ENCODE measurements at regions not wholly inside any gene's neighbourhood (a gene's known extent, or its start where the extent isn't known, plus 50 kb on each side); places are given as distances from the start of the nearest gene placed in this dataset.
"Not testable (repeated sequence)": the region's sequence is repeated elsewhere in the genome, so short reads cannot be mapped to it uniquely, and the experiment has no call there.

DNA sequence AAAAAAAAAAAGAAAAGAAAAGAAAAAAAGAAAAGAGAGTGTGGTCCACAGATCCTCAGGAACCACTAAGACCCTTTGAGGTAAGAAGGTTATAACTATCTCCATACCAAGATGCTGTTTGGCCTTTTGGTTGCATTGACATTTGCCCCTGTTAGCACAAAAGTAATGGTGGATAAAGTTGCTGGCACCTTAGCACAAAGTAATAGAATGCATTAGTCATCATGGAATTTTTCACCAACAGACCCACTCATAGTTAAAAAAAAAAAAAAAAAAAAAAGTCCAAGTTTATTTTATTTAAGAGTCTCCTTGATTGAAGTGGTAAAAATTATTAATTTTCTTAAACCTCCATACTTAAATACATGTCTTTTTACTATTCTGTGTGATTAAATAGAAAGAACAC lies 78.4 kb upstream of the RBPJ start:
- no peak overlapping the region for H3K4me3 Mint-ChIP-seq

DNA sequence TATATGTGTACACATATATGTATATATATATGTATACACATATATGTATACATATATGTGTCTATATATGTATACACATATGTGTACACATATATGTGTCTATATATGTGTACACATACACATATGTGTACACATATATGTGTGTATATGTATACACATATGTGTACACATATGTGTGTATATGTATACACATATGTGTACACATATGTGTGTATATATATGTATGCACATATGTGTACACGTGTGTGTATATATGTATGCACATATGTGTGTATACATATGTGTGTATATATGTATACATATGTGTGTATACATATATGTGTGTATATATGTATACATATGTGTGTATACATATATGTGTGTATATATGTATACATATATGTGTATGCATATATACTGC lies 76.7 kb upstream of the RBPJ start:
- not testable (repeated sequence) for H3K27ac Mint-ChIP-seq; H3K36me3 Mint-ChIP-seq (ENCODE audit: low read depth); DNase-seq; ATAC-seq; H3K9me3 ChIP-seq (ENCODE audit: control insufficient read depth, low read length, poor library complexity, severe bottlenecking); H3K4me3 Mint-ChIP-seq; H3K4me1 Mint-ChIP-seq; H3K27me3 Mint-ChIP-seq

More for the DNA sequence above, 78.4 kb upstream of the RBPJ start:
- no peak for DNase-seq
- peaks cover 10% of the 10 kb centered on the region for H3K27me3 Mint-ChIP-seq
- no peak for ATAC-seq
- H3K27ac Mint-ChIP-seq: no peak overlapping the region
- peaks cover 3% of the 10 kb centered on the region for H3K4me1 Mint-ChIP-seq
- H3K36me3 Mint-ChIP-seq (ENCODE audit: low read depth): peaks cover 2% of the 10 kb centered on the region
- no peaks in the 10 kb centered on the region for H3K9me3 ChIP-seq (ENCODE audit: control insufficient read depth, low read length, poor library complexity, severe bottlenecking)

DNA sequence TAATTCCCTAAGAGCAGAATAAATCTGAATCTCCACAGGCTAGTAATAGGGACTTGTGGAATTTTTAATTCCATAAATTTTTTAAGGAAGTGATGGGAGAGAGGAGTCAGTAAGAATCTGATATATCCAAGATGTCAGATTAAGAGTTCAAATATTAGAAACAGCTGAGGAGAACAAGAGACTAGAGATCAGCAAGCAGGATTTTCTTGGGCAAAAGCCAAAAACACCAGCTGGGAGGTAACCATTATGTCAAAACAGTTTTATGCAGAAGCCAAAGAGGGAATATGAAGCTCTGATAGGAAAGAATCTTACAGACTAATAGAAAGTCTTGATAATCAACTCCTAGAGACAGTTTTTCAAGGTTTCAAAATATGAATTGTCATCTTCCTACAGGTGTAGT lies 72.2 kb upstream of the RBPJ start:
- Mint-ChIP-seq H3K36me3 (ENCODE audit: low read depth) (no peaks in the 10 kb centered on the region), H3K4me3 (no peak overlapping the region), H3K4me1 (no peaks in the 10 kb centered on the region), H3K27ac (no peak overlapping the region), H3K27me3 (no peaks in the 10 kb centered on the region)
- ATAC-seq (no peak), DNase-seq (no peak)
- H3K9me3 ChIP-seq (ENCODE audit: control insufficient read depth, low read length, poor library complexity, severe bottlenecking): no peaks in the 10 kb centered on the region

DNA sequence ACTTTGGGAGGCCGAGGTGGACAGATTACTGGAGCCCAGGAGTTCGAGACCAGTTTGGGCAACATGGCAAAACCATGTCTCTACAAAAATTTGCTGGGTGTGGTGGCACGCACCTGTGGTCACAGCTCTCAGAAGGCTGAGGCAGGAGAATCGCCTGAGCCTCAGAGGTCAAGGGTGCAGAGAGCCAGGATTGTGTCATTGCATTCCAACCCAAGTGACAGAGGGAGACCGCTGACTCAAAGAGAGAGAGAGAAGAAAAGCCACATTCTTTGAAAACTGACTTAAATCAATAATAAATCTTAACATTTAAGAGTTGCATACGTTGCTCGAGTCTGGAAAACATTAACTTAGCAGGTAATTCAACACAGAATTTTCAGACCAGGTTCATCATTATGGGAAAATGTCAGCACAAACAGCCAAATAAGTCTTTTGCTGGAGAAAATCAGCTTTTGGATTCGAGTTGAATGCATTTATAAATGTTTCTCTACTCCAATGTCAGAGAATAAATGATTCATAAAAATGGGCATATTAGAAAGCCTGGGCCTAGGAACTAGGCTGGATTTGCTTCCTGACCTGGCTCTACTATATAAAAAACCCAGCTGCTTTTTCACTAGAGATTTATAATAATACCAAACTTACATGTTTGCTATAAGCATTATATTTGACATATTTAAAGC lies 68.3 kb upstream of the RBPJ start:
- no peak overlapping the region for H3K4me3 Mint-ChIP-seq
- no peaks in the 10 kb centered on the region for H3K27me3 Mint-ChIP-seq
- H3K27ac Mint-ChIP-seq: no peak overlapping the region
- no peaks in the 10 kb centered on the region for H3K36me3 Mint-ChIP-seq (ENCODE audit: low read depth)
- peaks cover 2% of the 10 kb centered on the region for H3K4me1 Mint-ChIP-seq
- DNase-seq: no peak
- ATAC-seq: no peak
- H3K9me3 ChIP-seq (ENCODE audit: control insufficient read depth, low read length, poor library complexity, severe bottlenecking): no peaks in the 10 kb centered on the region

DNA sequence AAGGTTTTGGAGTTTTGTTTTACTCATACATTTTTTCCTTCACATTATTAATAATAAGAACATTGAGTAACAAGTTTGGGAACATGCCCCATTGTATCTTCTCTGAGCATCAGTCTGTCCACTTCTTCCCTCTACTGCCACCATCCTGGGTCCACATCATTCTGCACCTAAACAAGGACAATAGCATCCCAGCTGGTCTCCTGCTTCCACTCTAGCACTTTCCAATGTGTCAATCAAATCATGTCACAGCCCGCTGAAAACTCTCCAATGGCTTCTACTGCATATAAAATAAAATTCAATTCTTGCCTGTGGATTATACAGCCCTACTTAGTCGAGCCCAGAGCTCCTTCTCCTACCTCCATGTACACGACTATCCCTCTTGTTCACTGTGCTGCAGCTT lies 66.8 kb upstream of the RBPJ start:
- H3K27ac Mint-ChIP-seq: no peak overlapping the region
- no peak for DNase-seq
- no peak overlapping the region for H3K4me3 Mint-ChIP-seq
- H3K36me3 Mint-ChIP-seq (ENCODE audit: low read depth): no peaks in the 10 kb centered on the region
- H3K9me3 ChIP-seq (ENCODE audit: control insufficient read depth, low read length, poor library complexity, severe bottlenecking): no peaks in the 10 kb centered on the region
- peaks cover 2% of the 10 kb centered on the region for H3K4me1 Mint-ChIP-seq
- H3K27me3 Mint-ChIP-seq: no peaks in the 10 kb centered on the region
- no peak for ATAC-seq

DNA sequence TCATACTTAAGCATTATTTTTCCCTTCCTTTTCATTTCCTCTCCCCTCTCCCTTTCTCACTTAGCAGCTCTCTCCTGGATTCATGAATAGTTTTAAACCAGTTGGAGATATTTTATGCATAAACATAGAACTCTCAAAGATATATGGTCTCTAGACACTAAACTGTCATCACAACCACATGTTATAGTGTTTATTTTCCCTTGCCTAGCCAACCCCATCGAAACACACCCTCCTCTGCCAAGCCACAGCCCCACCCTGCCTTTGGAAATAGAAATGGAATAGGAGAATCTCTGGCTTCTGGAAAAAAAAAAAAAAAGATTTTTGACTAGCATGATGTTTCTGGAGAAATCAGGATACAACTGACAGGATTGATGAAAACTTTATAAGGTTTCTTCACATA lies 64.8 kb upstream of the RBPJ start:
- Mint-ChIP-seq H3K27me3 (no peaks in the 10 kb centered on the region), H3K4me3 (no peak overlapping the region), H3K27ac (no peak overlapping the region), H3K4me1 (peaks cover 4% of the 10 kb centered on the region), H3K36me3 (ENCODE audit: low read depth) (no peaks in the 10 kb centered on the region)
- H3K9me3 ChIP-seq (ENCODE audit: control insufficient read depth, low read length, poor library complexity, severe bottlenecking): no peaks in the 10 kb centered on the region
- DNase-seq (no peak), ATAC-seq (no peak)

DNA sequence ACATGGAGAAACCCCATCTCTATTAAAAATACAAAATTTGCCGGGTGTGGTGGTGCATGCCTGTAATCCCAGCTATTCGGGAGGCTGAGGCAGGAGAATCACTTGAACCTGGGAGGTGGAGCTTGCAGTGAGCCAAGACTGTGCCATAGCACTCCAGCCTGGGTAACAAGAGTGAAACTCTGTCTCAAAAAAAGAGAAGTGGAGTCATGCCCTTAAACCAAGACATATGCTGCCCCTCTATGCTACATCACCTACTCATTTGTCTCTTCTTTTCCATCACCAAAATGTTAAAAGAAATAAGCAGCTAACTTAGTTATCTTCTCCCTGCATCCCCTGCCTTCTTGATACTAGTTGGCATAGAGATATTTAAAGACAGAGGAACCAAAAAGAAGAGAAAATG lies 63.4 kb upstream of the RBPJ start:
- H3K27me3 Mint-ChIP-seq; DNase-seq; ATAC-seq; H3K4me1 Mint-ChIP-seq; H3K27ac Mint-ChIP-seq; H3K9me3 ChIP-seq (ENCODE audit: control insufficient read depth, low read length, poor library complexity, severe bottlenecking); H3K4me3 Mint-ChIP-seq; H3K36me3 Mint-ChIP-seq (ENCODE audit: low read depth): not testable (repeated sequence)

DNA sequence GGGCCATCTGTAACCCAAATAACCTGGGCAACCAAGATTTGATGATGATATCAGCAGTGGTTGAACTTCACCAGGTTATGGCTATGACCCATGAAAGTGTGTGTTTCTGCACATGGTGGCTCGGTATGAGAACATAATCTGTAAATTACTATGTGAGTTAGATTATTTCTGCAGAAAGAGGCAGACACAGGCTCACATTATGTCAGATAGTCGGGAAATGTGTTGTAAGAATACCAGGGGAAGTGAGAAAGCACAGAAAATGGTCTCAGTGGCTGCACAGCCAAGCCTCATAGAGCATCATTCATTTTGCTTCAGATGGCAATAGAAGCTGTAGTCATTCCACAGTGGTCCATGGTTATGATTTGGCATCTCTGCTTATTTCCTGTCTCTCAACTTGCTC lies 63.0 kb upstream of the RBPJ start:
- ATAC-seq: no peak
- no peak overlapping the region for H3K4me3 Mint-ChIP-seq

DNA sequence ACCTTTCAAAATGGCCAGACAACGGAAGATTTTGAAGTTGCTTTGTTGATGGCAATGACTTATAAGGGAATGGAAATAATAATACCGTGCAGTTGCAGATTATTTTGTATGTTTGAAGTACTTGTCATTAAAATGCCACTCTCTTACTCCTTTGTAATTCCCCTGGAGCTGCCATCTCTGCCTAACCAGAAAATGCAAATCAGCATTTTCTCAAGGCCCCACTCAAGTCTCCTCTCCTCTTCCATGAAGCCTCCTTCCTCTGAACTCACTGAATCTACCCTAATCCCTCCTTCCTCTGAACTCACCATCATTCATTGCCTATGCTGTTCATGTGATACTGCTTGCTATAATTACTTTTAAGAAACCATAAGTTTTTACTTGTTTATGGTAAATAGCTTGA lies 60.2 kb upstream of the RBPJ start:
- peaks cover 9% of the 10 kb centered on the region for H3K27me3 Mint-ChIP-seq
- no peak overlapping the region for H3K27ac Mint-ChIP-seq
- H3K4me1 Mint-ChIP-seq: peaks cover 2% of the 10 kb centered on the region
- peaks cover 5% of the 10 kb centered on the region for H3K36me3 Mint-ChIP-seq (ENCODE audit: low read depth)
- no peak for DNase-seq
- no peak overlapping the region for H3K4me3 Mint-ChIP-seq
- no peaks in the 10 kb centered on the region for H3K9me3 ChIP-seq (ENCODE audit: control insufficient read depth, low read length, poor library complexity, severe bottlenecking)
- ATAC-seq: no peak

More for the DNA sequence above, 63.0 kb upstream of the RBPJ start:
- no peaks in the 10 kb centered on the region for H3K9me3 ChIP-seq (ENCODE audit: control insufficient read depth, low read length, poor library complexity, severe bottlenecking)
- Mint-ChIP-seq H3K27ac (no peak overlapping the region), H3K27me3 (no peaks in the 10 kb centered on the region), H3K36me3 (ENCODE audit: low read depth) (no peaks in the 10 kb centered on the region), H3K4me1 (peaks cover 4% of the 10 kb centered on the region)
- no peak for DNase-seq

DNA sequence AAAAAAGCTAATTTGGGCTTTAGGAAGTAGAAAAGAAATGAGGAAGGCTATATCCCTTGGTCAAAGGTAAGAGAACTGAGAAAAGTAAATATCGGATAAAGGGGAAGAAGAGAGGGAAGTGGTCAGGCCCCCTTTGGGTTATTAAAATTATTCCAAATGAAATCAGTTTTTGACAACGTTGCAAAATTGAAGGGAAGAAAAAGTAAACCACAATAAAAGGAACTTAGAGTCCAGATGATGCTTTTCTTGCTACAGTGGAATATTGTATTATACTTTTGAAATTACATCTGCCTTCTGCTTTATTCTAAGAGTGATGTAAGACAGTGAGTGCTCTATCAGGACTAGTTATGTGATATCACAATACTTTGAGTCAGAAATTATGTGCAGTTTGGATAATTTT lies 59.4 kb upstream of the RBPJ start:
- no peaks in the 10 kb centered on the region for H3K9me3 ChIP-seq (ENCODE audit: control insufficient read depth, low read length, poor library complexity, severe bottlenecking)
- H3K36me3 Mint-ChIP-seq (ENCODE audit: low read depth): peaks cover 6% of the 10 kb centered on the region
- H3K27me3 Mint-ChIP-seq: peaks cover 10% of the 10 kb centered on the region
- H3K4me3 Mint-ChIP-seq: no peak overlapping the region
- H3K27ac Mint-ChIP-seq: no peak overlapping the region
- DNase-seq (no peak), ATAC-seq (no peak)
- peaks cover 2% of the 10 kb centered on the region for H3K4me1 Mint-ChIP-seq

DNA sequence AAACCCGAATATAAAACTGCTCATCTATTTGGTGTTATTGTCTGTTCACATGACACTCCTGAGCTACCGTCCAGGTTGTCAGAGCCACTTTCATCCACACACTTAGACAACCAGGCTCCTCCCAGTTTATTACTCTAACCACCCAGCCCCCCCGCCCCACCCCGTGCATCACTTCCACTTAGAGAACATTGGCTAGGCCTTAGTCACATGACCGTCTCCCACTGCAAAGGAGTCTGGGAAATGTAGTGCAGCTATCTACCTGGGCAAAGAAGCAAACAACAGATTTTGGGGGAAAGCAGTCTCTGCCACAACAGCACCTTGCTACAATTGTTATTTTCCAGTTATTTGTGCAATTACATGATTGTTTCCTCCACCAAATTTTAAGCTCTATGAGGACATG lies 57.6 kb upstream of the RBPJ start:
- H3K4me1 Mint-ChIP-seq: peaks cover 2% of the 10 kb centered on the region
- H3K27ac Mint-ChIP-seq: no peak overlapping the region
- H3K4me3 Mint-ChIP-seq: no peak overlapping the region
- peaks cover 7% of the 10 kb centered on the region for H3K36me3 Mint-ChIP-seq (ENCODE audit: low read depth)
- DNase-seq: no peak
- no peak for ATAC-seq
- H3K9me3 ChIP-seq (ENCODE audit: control insufficient read depth, low read length, poor library complexity, severe bottlenecking): no peaks in the 10 kb centered on the region
- peaks cover 17% of the 10 kb centered on the region for H3K27me3 Mint-ChIP-seq

DNA sequence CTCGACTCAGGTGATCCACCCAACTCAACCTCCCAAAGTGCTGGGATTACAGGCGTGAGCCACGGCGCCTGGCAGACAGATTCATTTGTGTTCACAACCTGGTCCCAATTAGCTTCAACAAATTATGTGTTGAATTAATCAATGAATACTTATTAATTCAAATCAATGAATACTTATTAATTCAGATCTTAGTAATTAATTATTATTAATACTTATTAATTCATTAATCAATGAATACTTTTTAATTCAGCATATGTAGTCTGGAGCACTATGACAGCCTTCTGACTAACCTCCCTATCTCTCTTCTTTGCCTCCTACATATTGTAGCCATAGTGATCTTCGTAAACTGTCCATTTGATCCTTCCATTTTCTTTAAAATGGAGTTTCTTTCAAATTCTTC lies 56.7 kb upstream of the RBPJ start:
- no peak for ATAC-seq
- H3K27me3 Mint-ChIP-seq: peaks cover 17% of the 10 kb centered on the region
- H3K36me3 Mint-ChIP-seq (ENCODE audit: low read depth): peaks cover 7% of the 10 kb centered on the region
- H3K4me3 Mint-ChIP-seq: no peak overlapping the region
- H3K9me3 ChIP-seq (ENCODE audit: control insufficient read depth, low read length, poor library complexity, severe bottlenecking): no peaks in the 10 kb centered on the region
- no peak for DNase-seq
- H3K27ac Mint-ChIP-seq: no peak overlapping the region
- peaks cover 2% of the 10 kb centered on the region for H3K4me1 Mint-ChIP-seq

DNA sequence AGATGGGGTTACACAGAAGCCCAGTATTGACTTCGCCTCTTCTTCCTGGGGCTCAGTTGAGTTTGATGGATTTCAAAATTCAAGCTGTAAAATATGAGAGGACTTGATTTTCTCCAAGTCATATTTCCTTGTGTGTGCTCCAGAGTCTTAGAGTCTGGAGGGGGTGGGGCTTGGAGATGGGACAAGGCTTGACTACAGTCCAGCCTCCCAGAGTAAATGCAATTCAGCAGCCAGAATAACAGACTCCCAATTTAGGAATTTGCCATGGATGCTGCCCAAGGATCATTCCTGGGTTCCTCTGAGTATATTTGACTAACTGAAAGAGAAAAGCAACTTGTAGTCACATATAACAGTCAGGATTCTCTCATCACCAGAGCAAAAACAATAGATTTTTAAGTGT lies 53.7 kb upstream of the RBPJ start:
- no peaks in the 10 kb centered on the region for H3K4me1 Mint-ChIP-seq
- no peak for ATAC-seq
- H3K27me3 Mint-ChIP-seq: peaks cover 17% of the 10 kb centered on the region
- peaks cover 7% of the 10 kb centered on the region for H3K36me3 Mint-ChIP-seq (ENCODE audit: low read depth)
- no peak overlapping the region for H3K4me3 Mint-ChIP-seq
- no peaks in the 10 kb centered on the region for H3K9me3 ChIP-seq (ENCODE audit: control insufficient read depth, low read length, poor library complexity, severe bottlenecking)
- no peak overlapping the region for H3K27ac Mint-ChIP-seq
- no peak for DNase-seq

DNA sequence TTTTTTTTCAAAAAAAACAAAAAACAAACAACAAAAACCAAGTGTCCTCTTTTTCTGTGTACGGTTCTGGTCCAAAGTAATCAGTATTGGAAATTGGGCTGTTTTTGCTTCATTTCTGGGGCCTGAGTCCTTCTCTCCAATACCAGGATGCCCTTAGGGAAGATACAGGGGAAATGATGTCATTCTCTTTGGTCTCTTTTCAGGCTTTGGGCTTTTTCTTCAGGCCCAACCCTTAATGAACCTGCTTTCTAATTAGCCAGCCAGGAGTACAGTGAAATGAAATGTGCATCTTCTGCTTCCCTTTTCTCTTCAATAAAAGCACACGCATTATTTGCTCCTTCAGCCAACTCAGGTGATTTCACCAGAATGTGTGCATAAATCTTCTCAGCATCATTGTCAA lies 52.6 kb upstream of the RBPJ start:
- DNase-seq (no peak), ATAC-seq (no peak)
- H3K36me3 Mint-ChIP-seq (ENCODE audit: low read depth): peaks cover 7% of the 10 kb centered on the region
- H3K4me1 Mint-ChIP-seq: peaks cover 3% of the 10 kb centered on the region
- H3K9me3 ChIP-seq (ENCODE audit: control insufficient read depth, low read length, poor library complexity, severe bottlenecking): no peaks in the 10 kb centered on the region
- H3K27me3 Mint-ChIP-seq: peaks cover 17% of the 10 kb centered on the region
- H3K4me3 Mint-ChIP-seq: no peak overlapping the region
- no peak overlapping the region for H3K27ac Mint-ChIP-seq
